Nephron (organoid): ENCODE measurements at regions not wholly inside any gene's neighbourhood (a gene's known extent, or its start where the extent isn't known, plus 50 kb on each side); places are given as distances from the start of the nearest gene placed in this dataset.

Source experiments
- H3K27ac Mint-ChIP-seq, 3 experiments: 2 replicates each; pipeline ENCODE4 v1.8.0; 2020; ENCODE audit warnings: mixed read lengths in 3 of 3, mild to moderate bottlenecking in 2 of 3, moderate library complexity in 1 of 3
- H3K27me3 Mint-ChIP-seq: 2 replicates; pipeline ENCODE4 v1.8.0; 2021; ENCODE audit warnings: low read depth, mild to moderate bottlenecking, moderate library complexity, mixed read lengths
- H3K36me3 Mint-ChIP-seq: 2 replicates; pipeline ENCODE4 v1.8.0; 2020; ENCODE audit warnings: low read depth, mixed read lengths
- H3K4me1 Mint-ChIP-seq: 2 replicates; pipeline ENCODE4 v1.8.0; 2020; ENCODE audit warnings: mixed read lengths
- H3K4me3 Mint-ChIP-seq, 3 experiments: 2 replicates each; pipeline ENCODE4 v1.8.0; 2020; ENCODE audit warnings: mild to moderate bottlenecking in 3 of 3, mixed read lengths in 3 of 3, moderate library complexity in 2 of 3
- H3K9me3 Mint-ChIP-seq: 2 replicates; pipeline ENCODE4 v1.8.0; 2020; ENCODE audit warnings: mixed read lengths
- TF ChIP-seq, protein P1 (sequence below), 3 experiments: fragments of 200-600 bp; sonication (generic); IDR thresholded peaks; one replicate each; pipeline ENCODE4 v1.5.0; 2021; ENCODE audit warnings: antibody characterized with exemption in 3 of 3; ENCODE audit not compliant: unreplicated experiment in 3 of 3

DNA sequence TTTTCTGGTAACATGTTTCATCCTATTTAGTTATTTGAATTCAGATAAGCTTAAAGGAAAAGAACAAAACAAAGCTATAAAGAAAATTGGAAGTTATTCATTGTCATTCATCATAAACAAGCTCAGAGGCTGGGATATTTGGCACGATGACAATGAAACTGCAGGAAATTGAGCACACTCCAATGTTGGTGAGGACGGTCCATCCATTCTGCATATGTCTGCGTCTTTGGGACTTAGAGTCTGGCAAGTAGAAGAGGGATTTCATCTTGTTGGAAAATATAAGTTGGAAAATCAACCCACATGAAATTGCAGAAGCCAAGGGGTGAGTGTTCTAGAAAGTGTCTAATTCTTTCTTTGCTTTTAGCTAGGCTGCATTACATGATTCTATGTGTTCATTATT lies 78.4 kb downstream of the HDGFL1 start:
- Mint-ChIP-seq H3K4me3 (no peak overlapping the region), H3K4me1 (peaks cover 21% of the 10 kb centered on the region), H3K36me3 (no peaks in the 10 kb centered on the region), H3K27ac (peak overlapping the region in 2 of 3 experiments; percentile 14 to 71), H3K9me3 (no peaks in the 10 kb centered on the region), H3K27me3 (no peaks in the 10 kb centered on the region)
- TF ChIP-seq, protein P1, sequence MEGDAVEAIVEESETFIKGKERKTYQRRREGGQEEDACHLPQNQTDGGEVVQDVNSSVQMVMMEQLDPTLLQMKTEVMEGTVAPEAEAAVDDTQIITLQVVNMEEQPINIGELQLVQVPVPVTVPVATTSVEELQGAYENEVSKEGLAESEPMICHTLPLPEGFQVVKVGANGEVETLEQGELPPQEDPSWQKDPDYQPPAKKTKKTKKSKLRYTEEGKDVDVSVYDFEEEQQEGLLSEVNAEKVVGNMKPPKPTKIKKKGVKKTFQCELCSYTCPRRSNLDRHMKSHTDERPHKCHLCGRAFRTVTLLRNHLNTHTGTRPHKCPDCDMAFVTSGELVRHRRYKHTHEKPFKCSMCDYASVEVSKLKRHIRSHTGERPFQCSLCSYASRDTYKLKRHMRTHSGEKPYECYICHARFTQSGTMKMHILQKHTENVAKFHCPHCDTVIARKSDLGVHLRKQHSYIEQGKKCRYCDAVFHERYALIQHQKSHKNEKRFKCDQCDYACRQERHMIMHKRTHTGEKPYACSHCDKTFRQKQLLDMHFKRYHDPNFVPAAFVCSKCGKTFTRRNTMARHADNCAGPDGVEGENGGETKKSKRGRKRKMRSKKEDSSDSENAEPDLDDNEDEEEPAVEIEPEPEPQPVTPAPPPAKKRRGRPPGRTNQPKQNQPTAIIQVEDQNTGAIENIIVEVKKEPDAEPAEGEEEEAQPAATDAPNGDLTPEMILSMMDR (IDR thresholded peaks at IDR 0.05; ENCODE audit: unreplicated experiment in 3 of 3): no peak

DNA sequence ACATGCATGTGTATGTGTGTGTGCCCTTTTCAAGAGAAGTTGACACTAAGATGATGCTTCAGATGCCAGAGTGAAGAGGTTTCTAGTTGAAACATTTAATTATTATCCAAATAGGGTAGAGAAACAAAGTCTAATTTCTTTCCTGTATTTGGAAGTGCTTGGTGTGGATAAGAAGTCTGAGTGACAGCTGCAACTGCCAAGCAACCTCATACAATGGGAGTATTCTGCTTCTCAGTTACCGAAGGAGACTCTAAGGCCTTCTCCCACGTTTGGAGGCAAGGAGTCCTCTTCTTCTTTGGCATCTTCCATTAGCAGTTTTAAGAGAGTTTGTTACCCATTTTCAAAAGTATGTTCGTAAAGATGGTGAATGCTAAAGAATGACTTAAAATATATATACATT lies 82.4 kb downstream of the HDGFL1 start:
- H3K4me3 Mint-ChIP-seq: no peak overlapping the region
- H3K36me3 Mint-ChIP-seq: no peaks in the 10 kb centered on the region
- no peaks in the 10 kb centered on the region for H3K9me3 Mint-ChIP-seq
- peaks cover 33% of the 10 kb centered on the region for H3K4me1 Mint-ChIP-seq
- TF ChIP-seq, protein P1 (IDR thresholded peaks at IDR 0.05; ENCODE audit: unreplicated experiment in 3 of 3): no peak
- peak overlapping the region in 2 of 3 experiments; percentile 24 to 53 for H3K27ac Mint-ChIP-seq
- no peaks in the 10 kb centered on the region for H3K27me3 Mint-ChIP-seq

DNA sequence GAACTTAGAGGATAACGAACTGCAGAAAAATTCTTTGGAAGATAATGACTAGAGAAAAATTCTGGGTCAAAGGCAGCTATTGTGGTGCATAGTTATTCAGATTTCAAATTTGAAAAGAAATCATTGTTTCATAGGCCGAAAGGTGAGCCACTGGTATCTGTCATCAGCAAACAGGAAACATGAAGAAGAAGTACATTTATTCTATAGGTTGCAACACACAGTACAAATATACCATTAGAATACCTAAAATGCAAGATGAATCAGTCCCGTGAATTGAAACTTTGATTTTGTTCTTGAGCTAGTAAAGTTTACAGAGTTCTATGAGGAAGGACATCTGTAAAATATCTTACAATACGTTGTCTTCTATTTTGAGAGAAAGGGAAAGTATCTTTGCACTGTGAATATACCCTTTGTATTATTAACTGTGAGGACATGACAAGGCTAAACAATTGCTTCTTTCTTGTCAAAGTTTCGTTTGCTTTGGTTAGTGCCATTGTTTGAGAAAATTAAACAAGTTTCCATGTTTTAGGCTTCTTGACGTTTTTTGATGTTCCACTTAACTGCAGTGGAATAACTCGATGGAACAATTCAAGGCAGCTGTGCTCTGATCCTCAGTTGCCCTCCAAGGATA lies 84.7 kb downstream of the HDGFL1 start:
- no peaks in the 10 kb centered on the region for H3K36me3 Mint-ChIP-seq
- TF ChIP-seq, protein P1 (IDR thresholded peaks at IDR 0.05; ENCODE audit: unreplicated experiment in 3 of 3): no peak
- H3K27me3 Mint-ChIP-seq: no peaks in the 10 kb centered on the region
- peak overlapping the region in 2 of 3 experiments; percentile 13 to 73 for H3K27ac Mint-ChIP-seq
- peaks cover 44% of the 10 kb centered on the region for H3K4me1 Mint-ChIP-seq
- H3K9me3 Mint-ChIP-seq: no peaks in the 10 kb centered on the region
- no peak overlapping the region for H3K4me3 Mint-ChIP-seq

DNA sequence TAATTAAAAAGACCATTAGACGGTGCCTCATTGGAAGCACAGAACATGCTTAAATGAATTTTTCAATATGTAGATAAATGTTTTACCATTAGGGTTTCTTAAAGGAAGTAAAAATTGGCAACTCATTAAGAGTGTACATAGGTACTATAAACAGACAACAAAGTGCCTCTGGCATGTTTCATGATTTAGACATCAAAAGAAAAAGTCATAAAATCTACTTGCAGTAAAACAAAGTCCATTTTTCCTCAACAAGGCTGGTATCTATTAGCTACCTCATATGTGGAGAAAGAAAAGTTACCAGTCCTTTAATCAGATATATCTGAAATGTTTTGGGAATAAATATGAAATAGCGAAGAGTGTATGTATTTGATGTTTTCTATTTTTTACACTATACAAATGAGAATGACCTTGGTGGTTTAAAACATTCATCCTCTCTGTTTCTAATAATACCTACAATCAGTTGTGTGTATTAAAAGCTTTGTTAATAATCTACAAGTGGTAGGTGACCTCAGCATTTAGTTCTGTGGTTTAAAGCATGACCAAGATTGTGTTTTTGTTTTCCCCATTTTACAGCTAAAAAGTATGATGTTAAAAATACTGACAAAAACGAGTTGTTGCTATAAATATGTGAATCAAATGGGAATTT lies 87.5 kb downstream of the HDGFL1 start:
- TF ChIP-seq, protein P1 (IDR thresholded peaks at IDR 0.05; ENCODE audit: unreplicated experiment in 3 of 3): no peak
- no peaks in the 10 kb centered on the region for H3K27me3 Mint-ChIP-seq
- peak overlapping the region; percentile 71 to 87 (median 75) for H3K27ac Mint-ChIP-seq
- H3K9me3 Mint-ChIP-seq: peaks cover 2% of the 10 kb centered on the region
- no peak overlapping the region for H3K4me3 Mint-ChIP-seq
- H3K4me1 Mint-ChIP-seq: peaks cover 56% of the 10 kb centered on the region
- H3K36me3 Mint-ChIP-seq: no peaks in the 10 kb centered on the region

DNA sequence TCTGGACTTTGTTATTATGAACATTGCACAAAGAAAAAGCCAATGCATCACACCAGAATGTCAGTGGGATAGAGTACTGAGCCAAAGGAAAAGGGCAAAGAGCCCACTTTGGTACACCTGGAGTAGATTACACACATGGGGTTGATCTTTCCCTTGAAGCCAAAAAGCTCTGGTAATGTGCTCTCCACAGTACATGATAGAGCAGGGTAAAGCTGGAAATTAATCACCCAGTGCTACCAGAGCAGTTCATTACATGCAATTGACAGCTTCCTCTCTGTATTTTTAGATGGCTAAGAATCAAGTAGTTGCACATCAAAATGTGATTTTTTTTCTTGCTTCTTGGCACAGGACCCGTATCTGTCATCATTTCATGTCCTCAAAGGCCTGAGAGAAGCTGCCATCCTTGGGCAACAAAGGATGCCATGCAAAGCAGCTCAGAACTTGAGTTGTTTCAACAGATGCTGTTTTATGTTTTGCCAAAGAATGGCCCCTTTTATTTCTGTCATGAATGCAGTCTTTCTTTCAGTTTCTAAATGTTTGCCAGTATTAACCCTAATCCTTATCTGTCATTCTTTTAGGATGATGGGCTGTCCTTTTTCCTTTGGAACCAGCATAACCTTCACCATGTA lies 88.1 kb downstream of the HDGFL1 start:
- Mint-ChIP-seq H3K4me3 (no peak overlapping the region), H3K36me3 (no peaks in the 10 kb centered on the region), H3K4me1 (peaks cover 56% of the 10 kb centered on the region), H3K27ac (peak overlapping the region; percentile 71 to 87 (median 75)), H3K9me3 (peaks cover 2% of the 10 kb centered on the region), H3K27me3 (no peaks in the 10 kb centered on the region)
- TF ChIP-seq, protein P1 (IDR thresholded peaks at IDR 0.05; ENCODE audit: unreplicated experiment in 3 of 3): no peak
